GM23338 (cell line): ENCODE measurements at regions not wholly inside any gene's neighbourhood (a gene's known extent, or its start where the extent isn't known, plus 50 kb on each side); places are given as distances from the start of the nearest gene placed in this dataset.
A peak's percentile ranks its signal among the peaks of the same experiment; 100 is the strongest.

ENCODE experiments used
- ATAC-seq: fragments of 200-7000 bp; cut with Tn5 transposase; 3 replicates; pipeline ENCODE4 v1.9.1; 2020
- DNase-seq: peaks from one replicate; pipeline ENCODE4 v3.0.0-alpha.2; 2015; ENCODE audit warnings: low spot score
- H2AFZ ChIP-seq: fragments of 200-600 bp; sonication (generic); 2 replicates; pipeline ENCODE4 v1.8.0; 2016; ENCODE audit warnings: antibody characterized with exemption, mild to moderate bottlenecking, moderate library complexity
- H3F3A ChIP-seq: fragments of 200-600 bp; sonication (generic); replicated peaks from 2 replicates; pipeline ENCODE4 v1.8.0; 2017; ENCODE audit warnings: antibody characterized with exemption, mixed run types, low read depth
- H3K27ac ChIP-seq: fragments of 200-600 bp; sonication (generic); 2 replicates; pipeline ENCODE4 v1.6.1; 2016; ENCODE audit warnings: low read depth
- H3K27me3 ChIP-seq: fragments of 200-600 bp; sonication (generic); 2 replicates; pipeline ENCODE4 v1.8.0; 2016; ENCODE audit warnings: mild to moderate bottlenecking, mixed run types, moderate library complexity; ENCODE audit not compliant: insufficient read depth
- H3K36me3 ChIP-seq: fragments of 200-600 bp; sonication (generic); 2 replicates; pipeline ENCODE4 v1.8.0; 2016; ENCODE audit warnings: mild to moderate bottlenecking; ENCODE audit not compliant: insufficient read depth
- H3K4me1 ChIP-seq: fragments of 200-600 bp; sonication (generic); 2 replicates; pipeline ENCODE4 v1.8.0; 2016; ENCODE audit warnings: mild to moderate bottlenecking, moderate library complexity; ENCODE audit not compliant: insufficient read depth
- H3K4me2 ChIP-seq: fragments of 200-600 bp; sonication (generic); 2 replicates; pipeline ENCODE4 v1.7.1; 2017; ENCODE audit warnings: mixed run types
- H3K4me3 ChIP-seq: fragments of 200-600 bp; sonication (generic); 2 replicates; pipeline ENCODE4 v1.6.1; 2016; ENCODE audit warnings: mixed run types
- H3K79me2 ChIP-seq: fragments of 200-600 bp; sonication (generic); replicated peaks from 2 replicates; pipeline ENCODE4 v1.8.0; 2017; ENCODE audit warnings: mild to moderate bottlenecking; ENCODE audit not compliant: insufficient read depth
- H3K9me2 ChIP-seq: fragments of 200-600 bp; sonication (generic); 2 replicates; pipeline ENCODE4 v1.8.0; 2017; ENCODE audit not compliant: insufficient read depth
- H4K20me1 ChIP-seq: fragments of 200-600 bp; sonication (generic); replicated peaks from 2 replicates; pipeline ENCODE4 v1.8.0; 2017; ENCODE audit warnings: mild to moderate bottlenecking; ENCODE audit not compliant: insufficient read depth
- H3K27ac Mint-ChIP-seq: 2 replicates; pipeline ENCODE4 v1.8.0; 2020; ENCODE audit warnings: inconsistent platforms, mild to moderate bottlenecking, moderate library complexity, mixed read lengths
- H3K27me3 Mint-ChIP-seq: 3 replicates; pipeline ENCODE4 v1.8.0; 2022; ENCODE audit warnings: low read depth, mild to moderate bottlenecking, moderate library complexity, mixed read lengths, inconsistent platforms; ENCODE audit not compliant: insufficient read depth, poor library complexity
- H3K36me3 Mint-ChIP-seq: 3 replicates; pipeline ENCODE4 v1.8.0; 2021; ENCODE audit warnings: low read depth, mild to moderate bottlenecking, inconsistent platforms, moderate library complexity, mixed read lengths
- H3K4me1 Mint-ChIP-seq: 3 replicates; pipeline ENCODE4 v1.8.0; 2020; ENCODE audit warnings: mild to moderate bottlenecking, inconsistent platforms, mixed read lengths
- H3K4me3 Mint-ChIP-seq: 3 replicates; pipeline ENCODE4 v1.8.0; 2021; ENCODE audit warnings: moderate library complexity, mild to moderate bottlenecking, inconsistent platforms, mixed read lengths
- H3K9me3 Mint-ChIP-seq: 3 replicates; pipeline ENCODE4 v1.8.0; 2020; ENCODE audit warnings: moderate library complexity, mild to moderate bottlenecking, inconsistent platforms, mixed read lengths
- EZH2 ChIP-seq: fragments of 200-600 bp; sonication (generic); IDR thresholded peaks from one replicate; pipeline ENCODE4 v1.8.0; 2017; ENCODE audit warnings: antibody characterized with exemption, mild to moderate bottlenecking, low read depth; ENCODE audit not compliant: unreplicated experiment
- EZH2phosphoT487 ChIP-seq: fragments of 200-600 bp; sonication (generic); IDR thresholded peaks from one replicate; pipeline ENCODE4 v1.8.1; 2018; ENCODE audit warnings: antibody characterized with exemption; ENCODE audit not compliant: unreplicated experiment
- NANOG ChIP-seq: IDR thresholded peaks from 2 replicates; pipeline ENCODE4 v1.6.1; 2016; ENCODE audit warnings: antibody characterized with exemption, borderline replicate concordance
- POLR2AphosphoS5 ChIP-seq: IDR thresholded peaks from 2 replicates; pipeline ENCODE4 v1.6.1; 2016; ENCODE audit warnings: antibody characterized with exemption, low read depth
- REST ChIP-seq: IDR thresholded peaks from one replicate; pipeline ENCODE4 v1.6.1; 2018; ENCODE audit warnings: antibody characterized with exemption; ENCODE audit not compliant: unreplicated experiment
- STAT1 ChIP-seq: IDR thresholded peaks from one replicate; pipeline ENCODE4 v1.6.1; 2016; ENCODE audit warnings: antibody characterized with exemption; ENCODE audit not compliant: unreplicated experiment
- ZNF114 ChIP-seq: fragments of 250-450 bp; sonication (Bioruptor Pico); IDR thresholded peaks from 2 replicates; pipeline ENCODE4 v1.5.0; 2020; ENCODE audit warnings: mild to moderate bottlenecking, moderate library complexity
- ZNF331 ChIP-seq: fragments of 250-450 bp; sonication (Bioruptor Pico); IDR thresholded peaks from 2 replicates; pipeline ENCODE4 v1.5.0; 2020; ENCODE audit warnings: low read depth, mild to moderate bottlenecking, moderate library complexity
- ZNF462 ChIP-seq: fragments of 250-450 bp; sonication (Bioruptor Pico); IDR thresholded peaks from 2 replicates; pipeline ENCODE4 v1.5.0; 2020; ENCODE audit warnings: mild to moderate bottlenecking, moderate library complexity

GRCh38 chr15:98523912-98524662, 124.3 kb upstream of the IGF1R start:
- H3K27ac Mint-ChIP-seq, result 0 out of 2 replicates have a peak overlapping the region, but pooled peaks have one; percentile 52
- H3K27ac ChIP-seq, result no peak overlapping the region

More at GRCh38 chr15:98523912-98524662, 124.3 kb upstream of the IGF1R start:
- no peak overlapping the region for H3K4me3 Mint-ChIP-seq
- peaks cover 10% of the 10 kb centered on the region for H3K27me3 Mint-ChIP-seq
- Histone ChIP-seq H3K27me3 (no peaks in the 10 kb centered on the region), H3F3A (no peaks in the 10 kb centered on the region), H4K20me1 (no peaks in the 10 kb centered on the region), H3K4me1 (peaks cover 14% of the 10 kb centered on the region), H3K79me2 (no peaks in the 10 kb centered on the region), H2AFZ (peak overlapping the region; percentile 87), H3K36me3 (no peaks in the 10 kb centered on the region), H3K9me2 (no peaks in the 10 kb centered on the region), H3K4me2 (no peak overlapping the region), H3K4me3 (no peak overlapping the region)
- H3K9me3 Mint-ChIP-seq, result no peaks in the 10 kb centered on the region
- peaks cover 30% of the 10 kb centered on the region for H3K4me1 Mint-ChIP-seq
- H3K36me3 Mint-ChIP-seq, result no peaks in the 10 kb centered on the region
- DNase-seq, result no peak
- TF ChIP-seq EZH2, result no peak
- TF ChIP-seq POLR2AphosphoS5, result no peak
- TF ChIP-seq ZNF331, result no peak
- no peak for TF ChIP-seq REST
- no peak for TF ChIP-seq ZNF462 (CRISPR knock-in tag)
- no peak for TF ChIP-seq EZH2phosphoT487
- TF ChIP-seq STAT1, result no peak
- TF ChIP-seq NANOG, result no peak
- TF ChIP-seq ZNF114, result no peak
- ATAC-seq, result no peak
